GM12872 (cell line): ENCODE measurements at regions not wholly inside any gene's neighbourhood (a gene's known extent, or its start where the extent isn't known, plus 50 kb on each side); places are given as distances from the start of the nearest gene placed in this dataset.

Source experiments
- CTCF ChIP-seq: IDR thresholded peaks from 3 replicates; pipeline ENCODE4 v1.5.1; 2011; ENCODE audit warnings: low read depth, mild to moderate bottlenecking, low read length, moderate library complexity; ENCODE audit not compliant: insufficient read depth

DNA sequence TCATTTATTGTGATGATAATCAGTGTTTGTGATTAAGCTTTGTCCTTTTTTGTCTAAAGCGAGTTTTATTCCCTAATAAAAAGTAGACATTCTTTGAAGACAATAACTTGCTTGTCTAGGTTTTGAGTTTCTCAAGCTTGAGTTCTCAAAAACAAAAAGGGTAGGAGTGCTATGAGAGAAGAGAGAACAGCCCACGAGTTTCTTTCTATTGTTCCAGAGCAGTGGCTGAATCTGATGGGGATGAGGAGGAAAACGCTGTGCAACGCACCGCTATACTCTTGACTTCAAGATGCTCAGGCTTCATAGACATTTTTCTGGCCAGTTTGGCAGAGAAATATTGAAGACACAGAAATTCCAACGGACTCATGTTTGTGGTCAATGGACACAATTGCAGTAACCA, 669.8 kb upstream of the B3GALT2 start:
- no peak for TF ChIP-seq CTCF

- no peak for TF ChIP-seq CTCF
Observed at GRCh38 chr1:193850745-193851144, 664.3 kb upstream of the B3GALT2 start.

GRCh38 chr1:193846876-193847604, 660.6 kb upstream of the B3GALT2 start:
- TF ChIP-seq CTCF, result no peak

DNA sequence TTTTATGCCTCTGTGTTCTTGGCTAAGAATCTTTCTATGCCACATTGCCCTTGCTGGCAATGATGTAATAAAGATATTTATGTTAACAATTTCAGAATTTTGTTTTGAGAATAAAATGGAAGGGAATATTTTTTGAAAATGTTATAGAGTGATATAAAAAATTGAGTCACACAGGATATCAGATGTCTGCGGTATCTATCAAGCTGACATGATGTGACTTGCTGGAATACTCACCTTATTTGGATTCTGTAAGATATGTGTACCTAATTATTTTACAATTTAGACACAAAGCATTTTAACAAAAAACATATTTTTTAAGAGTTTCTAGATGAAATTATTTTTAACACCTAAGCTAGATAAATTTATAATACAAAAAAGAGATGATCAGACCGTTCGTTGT, 660.0 kb upstream of the B3GALT2 start:
- TF ChIP-seq CTCF, result no peak

DNA sequence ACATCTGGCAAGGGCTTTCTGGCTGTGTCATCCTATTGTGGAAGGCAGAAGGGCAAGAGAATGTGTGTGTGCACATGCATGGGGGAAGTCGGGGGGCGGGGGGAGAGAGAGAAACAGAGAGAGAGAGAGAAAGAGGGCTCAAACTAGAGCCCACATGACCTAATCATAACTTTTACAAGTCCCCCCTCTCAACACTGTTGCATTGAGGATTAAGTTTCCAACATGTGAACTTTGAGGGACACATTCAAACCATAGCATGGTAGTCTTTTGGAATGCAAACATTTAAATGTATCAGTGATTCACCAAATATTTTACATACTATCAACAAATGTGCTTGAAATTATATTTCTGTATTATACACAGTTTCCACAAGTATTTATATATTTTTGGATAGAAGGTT, 655.4 kb upstream of the B3GALT2 start:
- TF ChIP-seq CTCF, result no peak

DNA sequence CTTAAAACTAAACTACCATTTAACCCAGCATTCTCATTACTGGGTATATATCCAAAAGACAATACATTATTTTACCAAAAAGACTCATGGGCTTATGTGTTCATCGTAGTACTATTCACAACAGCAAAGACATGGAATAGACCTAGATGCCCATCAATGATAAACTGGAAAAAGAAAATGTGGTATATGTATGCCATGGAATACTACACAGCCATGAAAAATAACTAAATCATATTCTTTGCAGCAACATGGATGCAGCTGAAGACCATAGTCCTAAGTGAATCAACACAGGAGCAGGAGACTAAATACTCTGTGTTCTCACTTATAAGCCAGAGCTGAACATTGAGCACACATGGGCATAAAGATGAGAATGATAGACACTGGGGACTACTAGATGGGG, 645.1 kb upstream of the B3GALT2 start:
- TF ChIP-seq CTCF, result no peak

- TF ChIP-seq CTCF, result no peak
Observed at GRCh38 chr1:193827516-193827915, 641.1 kb upstream of the B3GALT2 start.

- no peak for TF ChIP-seq CTCF
Observed at GRCh38 chr1:193819376-193819775, 633.0 kb upstream of the B3GALT2 start.
